GM12878 (cell line): ENCODE measurements at regions not wholly inside any gene's neighbourhood (a gene's known extent, or its start where the extent isn't known, plus 50 kb on each side); places are given as distances from the start of the nearest gene placed in this dataset.

Experiments used
- HDAC6 ChIP-seq: fragments of 200-600 bp; sonication (generic); IDR thresholded peaks from one replicate; pipeline ENCODE4 v1.8.0; 2017; ENCODE audit warnings: antibody characterized with exemption; ENCODE audit not compliant: unreplicated experiment
- RFX5 ChIP-seq: IDR thresholded peaks from 2 replicates; pipeline ENCODE4 v1.6.1; 2011; ENCODE audit warnings: low read depth, low read length, improper control_type of control experiment
- SUPT20H ChIP-seq: IDR thresholded peaks from 2 replicates; pipeline ENCODE4 v1.6.1; 2011; ENCODE audit warnings: low read depth, mild to moderate bottlenecking, low read length, moderate library complexity, borderline replicate concordance; ENCODE audit not compliant: control insufficient read depth

GRCh38 chr11:130729193-130729592 is 187.1 kb downstream of the SNX19 start:
- TF ChIP-seq RFX5 = no peak
- TF ChIP-seq SUPT20H = no peak
- no peak for TF ChIP-seq HDAC6
